Thyroid gland (tissue), 4 donors: ENCODE measurements at regions not wholly inside any gene's neighbourhood (a gene's known extent, or its start where the extent isn't known, plus 50 kb on each side); places are given as distances from the start of the nearest gene placed in this dataset.

Source experiments
- POLR2A ChIP-seq, 2 donors: fragments of 450-650 bp; IDR thresholded peaks; one replicate each; pipeline ENCODE4 v1.6.1; 2017; ENCODE audit warnings: antibody characterized with exemption in 2 of 2, mild to moderate bottlenecking in 2 of 2, moderate library complexity in 1 of 2
- TF ChIP-seq, protein P1 (sequence below), 6 experiments: fragments of 200-600 bp in 3 of 6; fragments of 450-650 bp in 3 of 6; sonication (generic) in 3 of 6; IDR thresholded peaks; one replicate each; pipeline ENCODE4 v1.5.1; 2016 to 2019; ENCODE audit warnings: antibody characterized with exemption in 6 of 6, mild to moderate bottlenecking in 2 of 6, inconsistent platforms in 1 of 6, moderate library complexity in 1 of 6

GRCh38 chr22:49482811-49483210 is 344.9 kb downstream of the BRD1 start:
- TF ChIP-seq, protein P1, sequence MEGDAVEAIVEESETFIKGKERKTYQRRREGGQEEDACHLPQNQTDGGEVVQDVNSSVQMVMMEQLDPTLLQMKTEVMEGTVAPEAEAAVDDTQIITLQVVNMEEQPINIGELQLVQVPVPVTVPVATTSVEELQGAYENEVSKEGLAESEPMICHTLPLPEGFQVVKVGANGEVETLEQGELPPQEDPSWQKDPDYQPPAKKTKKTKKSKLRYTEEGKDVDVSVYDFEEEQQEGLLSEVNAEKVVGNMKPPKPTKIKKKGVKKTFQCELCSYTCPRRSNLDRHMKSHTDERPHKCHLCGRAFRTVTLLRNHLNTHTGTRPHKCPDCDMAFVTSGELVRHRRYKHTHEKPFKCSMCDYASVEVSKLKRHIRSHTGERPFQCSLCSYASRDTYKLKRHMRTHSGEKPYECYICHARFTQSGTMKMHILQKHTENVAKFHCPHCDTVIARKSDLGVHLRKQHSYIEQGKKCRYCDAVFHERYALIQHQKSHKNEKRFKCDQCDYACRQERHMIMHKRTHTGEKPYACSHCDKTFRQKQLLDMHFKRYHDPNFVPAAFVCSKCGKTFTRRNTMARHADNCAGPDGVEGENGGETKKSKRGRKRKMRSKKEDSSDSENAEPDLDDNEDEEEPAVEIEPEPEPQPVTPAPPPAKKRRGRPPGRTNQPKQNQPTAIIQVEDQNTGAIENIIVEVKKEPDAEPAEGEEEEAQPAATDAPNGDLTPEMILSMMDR (IDR thresholded peaks at IDR 0.05), result no peak
- no peak for TF ChIP-seq POLR2A (IDR thresholded peaks at IDR 0.05)
